HCT116 (cell line): ENCODE measurements at regions not wholly inside any gene's neighbourhood (a gene's known extent, or its start where the extent isn't known, plus 50 kb on each side); places are given as distances from the start of the nearest gene placed in this dataset.

ENCODE experiments used
- ATAC-seq: fragments of 200-7000 bp; cut with Tn5 transposase; 2 replicates; pipeline ENCODE4 v1.9.1; 2020; ENCODE audit warnings: mild to moderate bottlenecking, moderate library complexity
- BruUV-seq: library from RNA; stranded (reverse); fragments of 400-500 nt; replicated peaks from 2 replicates; lab custom pipeline; 2021; lab: Mats Ljungman, UMichigan
- CTCF ChIA-PET: fragments of 300-600 bp; sonication (Branson Sonifier 250); formaldehyde crosslinking; loops from one replicate; lab custom pipeline; 2021; ENCODE audit warnings: antibody characterized with exemption; lab: Charles Lee
- POLR2A ChIA-PET: fragments of 300-600, 350-600 bp; sonication (Branson Sonifier 250); formaldehyde crosslinking; loops from one replicate; lab custom pipeline; 2021; ENCODE audit warnings: antibody characterized with exemption; lab: Charles Lee
- RAD21 ChIA-PET, 2 experiments: fragments of 300-600 bp; sonication (Branson Sonifier 250); formaldehyde crosslinking; loops; one replicate each; lab custom pipeline; 2023; ENCODE audit warnings: low total read pairs in 2 of 2; ENCODE audit not compliant: uncharacterized antibody in 2 of 2, unreplicated experiment in 2 of 2, low non-redundant PET in 1 of 2; lab: Charles Lee
- DNase-seq: peaks from one replicate; pipeline ENCODE4 v3.0.0-alpha.2; 2010; ENCODE audit warnings: low read depth, low spot score
- H2AFZ ChIP-seq: fragments of 200-600 bp; shearing (Covaris generic), sonication (generic); 2 replicates; pipeline ENCODE4 v1.6.1; 2017; ENCODE audit warnings: low read depth, mixed run types, mixed read lengths, antibody characterized with exemption, low read length; ENCODE audit not compliant: poor library complexity, severe bottlenecking
- H3K27ac ChIP-seq: 2 replicates; pipeline ENCODE4 v1.5.1; 2012; ENCODE audit warnings: low read depth, low read length
- H3K27me3 ChIP-seq: fragments of 200-600 bp; sonication (generic); 2 replicates; pipeline ENCODE4 v1.6.1; 2016; ENCODE audit warnings: mixed run types, low read length, mixed read lengths; ENCODE audit not compliant: insufficient read depth
- H3K36me3 ChIP-seq, 2 experiments: fragments of 200-500 bp in 1 of 2; fragments of 200-600 bp in 1 of 2; sonication (Bioruptor generic) in 1 of 2; sonication (generic) in 1 of 2; 2 replicates each; pipeline versions ENCODE4 v1.5.1 to v1.6.1; 2014 to 2016; ENCODE audit warnings: low read length in 2 of 2, inconsistent platforms in 1 of 2, mixed read lengths in 1 of 2, mixed run types in 1 of 2; ENCODE audit not compliant: insufficient read depth in 2 of 2, control insufficient read depth in 1 of 2
- H3K4me1 ChIP-seq, 2 experiments: fragments of 200-600 bp in 1 of 2; sonication (generic) in 1 of 2; 2 replicates each; pipeline versions ENCODE4 v1.5.1 to v1.6.1; 2012 to 2017; ENCODE audit warnings: low read length in 2 of 2, inconsistent platforms in 1 of 2, mild to moderate bottlenecking in 1 of 2, mixed read lengths in 1 of 2, mixed run types in 1 of 2, moderate library complexity in 1 of 2; ENCODE audit not compliant: insufficient read depth in 2 of 2, control insufficient read depth in 1 of 2
- H3K4me2 ChIP-seq: fragments of 200-600 bp; sonication (generic); 2 replicates; pipeline ENCODE4 v1.6.1; 2017; ENCODE audit warnings: mixed run types, low read length, mixed read lengths
- H3K4me3 ChIP-seq, 2 experiments: fragments of 200-600 bp in 1 of 2; sonication (generic) in 1 of 2; replicated peaks in 1 of 2; 2 replicates each; pipeline ENCODE4 v1.5.1; 2011 to 2016; ENCODE audit warnings: low read length in 2 of 2, control low read depth in 1 of 2, low read depth in 1 of 2, mild to moderate bottlenecking in 1 of 2, mixed read lengths in 1 of 2, mixed run types in 1 of 2
- H3K79me2 ChIP-seq: fragments of 200-600 bp; sonication (generic); 2 replicates; pipeline ENCODE4 v1.6.1; 2017; ENCODE audit warnings: mild to moderate bottlenecking, mixed run types, low read length, moderate library complexity, mixed read lengths; ENCODE audit not compliant: insufficient read depth
- H3K9ac ChIP-seq: fragments of 200-600 bp; sonication (generic); 2 replicates; pipeline ENCODE4 v1.6.1; 2016; ENCODE audit warnings: low read length, mixed read lengths
- H3K9me2 ChIP-seq: fragments of 200-600 bp; sonication (generic), shearing (Covaris generic); 2 replicates; pipeline ENCODE4 v1.6.1; 2017; ENCODE audit warnings: mixed run types, mild to moderate bottlenecking, moderate library complexity; ENCODE audit not compliant: insufficient read depth
- H3K9me3 ChIP-seq, 2 experiments: fragments of 200-500 bp in 1 of 2; fragments of 200-600 bp in 1 of 2; sonication (Bioruptor generic) in 1 of 2; sonication (generic) in 1 of 2; 2 replicates each; pipeline ENCODE4 v1.6.1; 2014 to 2017; ENCODE audit warnings: low read length in 2 of 2, mixed read lengths in 2 of 2, inconsistent platforms in 1 of 2, low read depth in 1 of 2, mild to moderate bottlenecking in 1 of 2, mixed run types in 1 of 2, moderate library complexity in 1 of 2; ENCODE audit not compliant: control insufficient read depth in 1 of 2, insufficient read depth in 1 of 2
- H4K20me1 ChIP-seq: fragments of 200-600 bp; sonication (generic), shearing (Covaris generic); 2 replicates; pipeline ENCODE4 v1.6.1; 2017; ENCODE audit warnings: mixed run types, mild to moderate bottlenecking, moderate library complexity; ENCODE audit not compliant: insufficient read depth
- CBX3 ChIP-seq: IDR thresholded peaks from 2 replicates; pipeline ENCODE4 v1.6.1; 2012; ENCODE audit warnings: low read depth
- ELF1 ChIP-seq: IDR thresholded peaks from 2 replicates; pipeline ENCODE4 v1.6.1; 2012; ENCODE audit warnings: low read depth, borderline replicate concordance
- JUND ChIP-seq: IDR thresholded peaks from 2 replicates; pipeline ENCODE4 v1.6.1; 2012
- POLR2AphosphoS5 ChIP-seq: IDR thresholded peaks from 2 replicates; pipeline ENCODE4 v1.6.1; 2011; ENCODE audit warnings: mild to moderate bottlenecking, low read depth, low read length, moderate library complexity
- RAD21 ChIP-seq: IDR thresholded peaks from 2 replicates; pipeline ENCODE4 v1.6.1; 2012; ENCODE audit warnings: low read depth, mild to moderate bottlenecking
- SIN3A ChIP-seq: IDR thresholded peaks from 2 replicates; pipeline ENCODE4 v1.6.1; 2012; ENCODE audit warnings: low read depth
- SP1 ChIP-seq: IDR thresholded peaks from 2 replicates; pipeline ENCODE4 v1.6.1; 2012; ENCODE audit warnings: low read depth
- TCF7L2 ChIP-seq: IDR thresholded peaks from 2 replicates; pipeline ENCODE4 v1.7.0; 2011; ENCODE audit warnings: borderline replicate concordance, inconsistent platforms; ENCODE audit not compliant: insufficient read depth, insufficient read length; ENCODE audit errors: extremely low read depth
- ZFX ChIP-seq: fragments of 450-650 bp; IDR thresholded peaks from 2 replicates; pipeline ENCODE4 v1.6.1; 2017
- ZNF274 ChIP-seq: fragments of 200-500 bp; sonication (Bioruptor generic); IDR thresholded peaks from 2 replicates; pipeline ENCODE4 v1.6.1; 2014; ENCODE audit warnings: mild to moderate bottlenecking, low read depth, low read length, inconsistent platforms
- intact Hi-C: fragments of 100-400 bp; cut with micrococcal nuclease; formaldehyde crosslinking; loops from 2 replicates; pipeline ENCODE4 v1.10.0; 2022
- TF ChIP-seq, protein P1 (sequence below): IDR thresholded peaks from 2 replicates; pipeline ENCODE4 v1.6.1; 2011; ENCODE audit warnings: mild to moderate bottlenecking, low read length, moderate library complexity; ENCODE audit not compliant: insufficient replicate concordance; ENCODE audit errors: extremely low read depth
- TF ChIP-seq, protein P2 (sequence below): IDR thresholded peaks from 2 replicates; pipeline ENCODE4 v1.6.1; 2012; ENCODE audit warnings: low read depth
- TF ChIP-seq, protein P3 (sequence below): IDR thresholded peaks from 2 replicates; pipeline ENCODE4 v1.6.1; 2012

- Histone ChIP-seq H2AFZ (no peak overlapping the region), H3K4me2 (no peak overlapping the region), H3K9me3 (peaks cover 4 to 28% of the 10 kb centered on the region in 2 experiments; a peak in 1 of 4 replicates), H3K79me2 (no peaks in the 10 kb centered on the region), H3K36me3 (no peaks in the 10 kb centered on the region), H3K9me2 (no peaks in the 10 kb centered on the region), H3K27ac (no peak overlapping the region), H3K4me1 (no peaks in the 10 kb centered on the region), H3K4me3 (no peak overlapping the region), H3K27me3 (no peaks in the 10 kb centered on the region), H3K9ac (no peak overlapping the region), H4K20me1 (no peaks in the 10 kb centered on the region)
- ChIA-PET POLR2A (no interaction called here), CTCF (no interaction called here), RAD21 (no interaction called here)
- DNase-seq (no peak), ATAC-seq (no peak)
- intact Hi-C loops = no loop called here
- TF ChIP-seq TCF7L2 = no peak
- TF ChIP-seq SP1 = no peak
- TF ChIP-seq, protein P1, sequence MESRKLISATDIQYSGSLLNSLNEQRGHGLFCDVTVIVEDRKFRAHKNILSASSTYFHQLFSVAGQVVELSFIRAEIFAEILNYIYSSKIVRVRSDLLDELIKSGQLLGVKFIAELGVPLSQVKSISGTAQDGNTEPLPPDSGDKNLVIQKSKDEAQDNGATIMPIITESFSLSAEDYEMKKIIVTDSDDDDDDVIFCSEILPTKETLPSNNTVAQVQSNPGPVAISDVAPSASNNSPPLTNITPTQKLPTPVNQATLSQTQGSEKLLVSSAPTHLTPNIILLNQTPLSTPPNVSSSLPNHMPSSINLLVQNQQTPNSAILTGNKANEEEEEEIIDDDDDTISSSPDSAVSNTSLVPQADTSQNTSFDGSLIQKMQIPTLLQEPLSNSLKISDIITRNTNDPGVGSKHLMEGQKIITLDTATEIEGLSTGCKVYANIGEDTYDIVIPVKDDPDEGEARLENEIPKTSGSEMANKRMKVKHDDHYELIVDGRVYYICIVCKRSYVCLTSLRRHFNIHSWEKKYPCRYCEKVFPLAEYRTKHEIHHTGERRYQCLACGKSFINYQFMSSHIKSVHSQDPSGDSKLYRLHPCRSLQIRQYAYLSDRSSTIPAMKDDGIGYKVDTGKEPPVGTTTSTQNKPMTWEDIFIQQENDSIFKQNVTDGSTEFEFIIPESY = no peak
- TF ChIP-seq ELF1 = no peak
- TF ChIP-seq RAD21 = no peak
- TF ChIP-seq SIN3A = no peak
- TF ChIP-seq, protein P2, sequence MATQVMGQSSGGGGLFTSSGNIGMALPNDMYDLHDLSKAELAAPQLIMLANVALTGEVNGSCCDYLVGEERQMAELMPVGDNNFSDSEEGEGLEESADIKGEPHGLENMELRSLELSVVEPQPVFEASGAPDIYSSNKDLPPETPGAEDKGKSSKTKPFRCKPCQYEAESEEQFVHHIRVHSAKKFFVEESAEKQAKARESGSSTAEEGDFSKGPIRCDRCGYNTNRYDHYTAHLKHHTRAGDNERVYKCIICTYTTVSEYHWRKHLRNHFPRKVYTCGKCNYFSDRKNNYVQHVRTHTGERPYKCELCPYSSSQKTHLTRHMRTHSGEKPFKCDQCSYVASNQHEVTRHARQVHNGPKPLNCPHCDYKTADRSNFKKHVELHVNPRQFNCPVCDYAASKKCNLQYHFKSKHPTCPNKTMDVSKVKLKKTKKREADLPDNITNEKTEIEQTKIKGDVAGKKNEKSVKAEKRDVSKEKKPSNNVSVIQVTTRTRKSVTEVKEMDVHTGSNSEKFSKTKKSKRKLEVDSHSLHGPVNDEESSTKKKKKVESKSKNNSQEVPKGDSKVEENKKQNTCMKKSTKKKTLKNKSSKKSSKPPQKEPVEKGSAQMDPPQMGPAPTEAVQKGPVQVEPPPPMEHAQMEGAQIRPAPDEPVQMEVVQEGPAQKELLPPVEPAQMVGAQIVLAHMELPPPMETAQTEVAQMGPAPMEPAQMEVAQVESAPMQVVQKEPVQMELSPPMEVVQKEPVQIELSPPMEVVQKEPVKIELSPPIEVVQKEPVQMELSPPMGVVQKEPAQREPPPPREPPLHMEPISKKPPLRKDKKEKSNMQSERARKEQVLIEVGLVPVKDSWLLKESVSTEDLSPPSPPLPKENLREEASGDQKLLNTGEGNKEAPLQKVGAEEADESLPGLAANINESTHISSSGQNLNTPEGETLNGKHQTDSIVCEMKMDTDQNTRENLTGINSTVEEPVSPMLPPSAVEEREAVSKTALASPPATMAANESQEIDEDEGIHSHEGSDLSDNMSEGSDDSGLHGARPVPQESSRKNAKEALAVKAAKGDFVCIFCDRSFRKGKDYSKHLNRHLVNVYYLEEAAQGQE = no peak
- no peak for TF ChIP-seq ZNF274
- TF ChIP-seq JUND = no peak
- TF ChIP-seq CBX3 = no peak
- TF ChIP-seq ZFX = no peak
- no peak for TF ChIP-seq POLR2AphosphoS5
- TF ChIP-seq, protein P3, sequence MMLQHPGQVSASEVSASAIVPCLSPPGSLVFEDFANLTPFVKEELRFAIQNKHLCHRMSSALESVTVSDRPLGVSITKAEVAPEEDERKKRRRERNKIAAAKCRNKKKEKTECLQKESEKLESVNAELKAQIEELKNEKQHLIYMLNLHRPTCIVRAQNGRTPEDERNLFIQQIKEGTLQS = no peak
- BruUV-seq = no TSS peak
Measured at GRCh38 chr12:23217667-23218066, 592.7 kb downstream of the ETNK1 start.
